Uterus (tissue), 3 donors: ENCODE measurements at regions not wholly inside any gene's neighbourhood (a gene's known extent, or its start where the extent isn't known, plus 50 kb on each side); places are given as distances from the start of the nearest gene placed in this dataset.

ENCODE experiments used
- DNase-seq, 2 donors: peaks; one replicate each; pipeline ENCODE4 v3.0.0-alpha.2; 2019 to 2020
- H3K27ac ChIP-seq, 2 donors: fragments of 200-600 bp; sonication (generic); 1 replicate in 1 of 2; 2 replicates in 1 of 2; pipeline ENCODE4 v1.5.1; 2016 to 2018
- H3K27me3 ChIP-seq, 2 donors: fragments of 200-600 bp; sonication (generic); one replicate each; pipeline ENCODE4 v1.5.1; 2018 to 2019; ENCODE audit warnings: control low read depth in 1 of 2
- H3K36me3 ChIP-seq, 2 donors: fragments of 200-600 bp; sonication (generic); one replicate each; pipeline ENCODE4 v1.5.1; 2019; ENCODE audit warnings: control low read depth in 1 of 2
- H3K4me1 ChIP-seq, 2 donors: fragments of 200-600 bp; sonication (generic); one replicate each; pipeline ENCODE4 v1.5.1; 2018 to 2019; ENCODE audit warnings: control low read depth in 1 of 2
- H3K4me3 ChIP-seq, 2 donors: fragments of 200-600 bp; sonication (generic); 1 replicate in 1 of 2; 2 replicates in 1 of 2; pipeline ENCODE4 v1.5.1; 2018 to 2019; ENCODE audit warnings: mild to moderate bottlenecking in 1 of 2
- H3K9me3 ChIP-seq, 2 donors: fragments of 200-600 bp; sonication (generic); one replicate each; pipeline ENCODE4 v1.5.1; 2019; ENCODE audit warnings: control low read depth in 1 of 2
- CTCF ChIP-seq, 4 experiments: fragments of 200-600 bp in 2 of 4; fragments of 450-650 bp in 2 of 4; sonication (generic) in 2 of 4; IDR thresholded peaks; one replicate each; pipeline ENCODE4 v1.5.1; 2016 to 2019; ENCODE audit warnings: antibody characterized with exemption in 4 of 4, mild to moderate bottlenecking in 2 of 4, moderate library complexity in 1 of 4
- POLR2A ChIP-seq, 2 donors: fragments of 450-650 bp; IDR thresholded peaks; one replicate each; pipeline ENCODE4 v1.6.1; 2016; ENCODE audit warnings: antibody characterized with exemption in 2 of 2, mild to moderate bottlenecking in 1 of 2, moderate library complexity in 1 of 2
- intact Hi-C: fragments of 100-400 bp; cut with DNase I; formaldehyde crosslinking; loops from one replicate; pipeline ENCODE4 v1.15.1; 2023; ENCODE audit warnings: low total_unique reads
- donor health status: DM: yes; HTN: yes; CAD: no.

DNA sequence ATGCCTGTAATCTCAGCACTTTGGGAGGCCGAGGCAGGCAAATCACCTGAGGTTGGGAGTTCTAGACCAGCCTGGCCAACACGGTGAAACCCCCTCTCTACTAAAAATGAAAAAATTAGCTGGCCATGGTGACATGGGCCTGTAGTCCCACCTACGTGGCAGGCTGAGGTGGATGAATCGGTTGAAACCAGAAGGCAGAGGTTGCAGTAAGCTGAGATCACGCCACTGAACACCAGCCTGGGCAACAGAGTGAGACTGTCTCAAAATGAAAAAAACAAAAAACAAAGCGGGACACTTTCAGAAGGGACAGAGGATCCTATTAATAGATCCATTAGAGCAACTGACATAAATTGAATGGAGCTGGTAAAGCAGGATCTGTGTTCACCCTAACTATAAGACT, 89.6 kb upstream of the SGCD start:
- no peak for TF ChIP-seq CTCF (IDR thresholded peaks at IDR 0.05)
- no peak for TF ChIP-seq POLR2A (IDR thresholded peaks at IDR 0.05)
- H3K27me3 ChIP-seq: no peaks in the 10 kb centered on the region
- H3K4me1 ChIP-seq: no peaks in the 10 kb centered on the region
- no peak overlapping the region for H3K27ac ChIP-seq
- DNase-seq: no peak
- intact Hi-C loops: no loop called here
- H3K36me3 ChIP-seq: no peaks in the 10 kb centered on the region
- H3K4me3 ChIP-seq: no peak overlapping the region
- H3K9me3 ChIP-seq: no peaks in the 10 kb centered on the region

DNA sequence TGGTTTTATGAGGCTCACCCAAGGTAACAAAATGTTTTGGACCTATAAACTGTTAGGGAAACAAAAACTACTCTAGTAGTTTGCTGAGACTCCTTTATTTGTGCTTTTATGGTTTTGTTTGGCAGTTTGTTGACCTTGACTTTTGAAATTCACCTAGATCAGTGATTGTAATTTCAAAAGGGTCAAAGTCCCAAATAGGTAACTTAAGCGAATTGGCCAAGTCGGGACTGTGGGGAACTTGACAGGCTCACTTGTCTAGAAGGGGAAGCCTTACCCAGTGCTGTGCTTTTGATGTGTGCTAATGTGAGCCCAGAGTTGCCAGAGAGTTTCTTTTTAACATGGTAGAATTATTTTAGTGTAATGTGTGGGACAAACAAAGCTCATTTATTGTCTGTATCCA, 87.2 kb upstream of the SGCD start:
- intact Hi-C loops: no loop called here
- H3K4me1 ChIP-seq: no peaks in the 10 kb centered on the region
- no peaks in the 10 kb centered on the region for H3K9me3 ChIP-seq
- no peak for DNase-seq
- TF ChIP-seq CTCF (IDR thresholded peaks at IDR 0.05): no peak
- TF ChIP-seq POLR2A (IDR thresholded peaks at IDR 0.05): no peak
- H3K4me3 ChIP-seq: no peak overlapping the region
- no peaks in the 10 kb centered on the region for H3K27me3 ChIP-seq
- no peak overlapping the region for H3K27ac ChIP-seq
- H3K36me3 ChIP-seq: no peaks in the 10 kb centered on the region

DNA sequence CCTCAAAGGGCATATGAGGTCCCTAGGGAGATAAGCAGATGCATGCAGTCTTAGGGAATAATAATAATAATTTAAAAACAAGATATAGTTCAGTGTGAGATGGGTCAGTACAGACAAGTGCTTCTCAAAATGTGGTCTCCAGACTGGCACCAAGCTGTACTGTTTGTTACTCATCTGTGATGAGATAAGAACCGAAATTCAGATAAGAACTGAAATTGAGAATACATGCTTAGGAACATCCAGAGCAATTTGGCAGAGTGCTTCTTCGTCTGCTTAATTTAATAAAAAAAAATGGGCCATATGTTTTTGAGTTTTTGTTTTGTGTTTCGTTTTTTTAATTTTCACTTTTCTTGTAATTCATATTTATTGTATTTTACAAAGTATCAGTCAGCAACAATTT, 86.5 kb upstream of the SGCD start:
- Histone ChIP-seq H3K4me3 (no peak overlapping the region), H3K36me3 (no peaks in the 10 kb centered on the region), H3K27ac (no peak overlapping the region), H3K9me3 (no peaks in the 10 kb centered on the region), H3K4me1 (no peaks in the 10 kb centered on the region), H3K27me3 (no peaks in the 10 kb centered on the region)
- TF ChIP-seq POLR2A (IDR thresholded peaks at IDR 0.05) (no peak), CTCF (IDR thresholded peaks at IDR 0.05) (no peak)
- DNase-seq: no peak
- intact Hi-C loops: no loop called here

- Histone ChIP-seq H3K4me3 (no peak overlapping the region), H3K36me3 (no peaks in the 10 kb centered on the region), H3K27me3 (no peaks in the 10 kb centered on the region), H3K9me3 (no peaks in the 10 kb centered on the region), H3K4me1 (no peaks in the 10 kb centered on the region), H3K27ac (no peak overlapping the region)
- intact Hi-C loops: no loop called here
- no peak for DNase-seq
- TF ChIP-seq POLR2A (IDR thresholded peaks at IDR 0.05) (no peak), CTCF (IDR thresholded peaks at IDR 0.05) (no peak)
Observed at GRCh38 chr5:156241266-156241665, 85.7 kb upstream of the SGCD start.

DNA sequence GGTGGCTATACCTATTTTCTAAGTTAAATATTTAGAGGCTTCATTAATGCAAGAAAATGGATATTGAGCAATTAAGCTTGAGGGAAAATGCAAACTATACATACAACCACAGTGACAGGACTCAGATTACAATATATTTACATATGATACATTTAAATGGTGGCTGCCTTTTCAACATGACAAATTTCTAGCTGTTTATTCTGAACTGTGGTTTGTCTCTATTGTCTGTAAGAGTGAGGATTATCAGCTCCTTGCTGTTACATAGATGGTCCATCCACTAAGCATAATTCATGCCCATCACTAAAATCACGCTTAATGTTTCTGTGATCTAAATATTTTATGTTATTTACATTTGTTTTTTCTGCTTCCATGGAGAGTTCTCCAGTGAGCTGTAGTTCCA, 81.1 kb upstream of the SGCD start:
- TF ChIP-seq CTCF (IDR thresholded peaks at IDR 0.05) (no peak), POLR2A (IDR thresholded peaks at IDR 0.05) (no peak)
- no peaks in the 10 kb centered on the region for H3K9me3 ChIP-seq
- H3K27ac ChIP-seq: no peak overlapping the region
- intact Hi-C loops: no loop called here
- H3K4me1 ChIP-seq: no peaks in the 10 kb centered on the region
- no peaks in the 10 kb centered on the region for H3K36me3 ChIP-seq
- no peaks in the 10 kb centered on the region for H3K27me3 ChIP-seq
- H3K4me3 ChIP-seq: no peak overlapping the region
- no peak for DNase-seq
